Adrenal gland (tissue), 9 donors: ENCODE measurements at regions not wholly inside any gene's neighbourhood (a gene's known extent, or its start where the extent isn't known, plus 50 kb on each side); places are given as distances from the start of the nearest gene placed in this dataset.

Source experiments
- DNase-seq, 7 donors: peaks; one replicate each; pipeline ENCODE4 v3.0.0-alpha.2; 2019 to 2020
- H3K27ac ChIP-seq, 5 donors: fragments of 200-600 bp; sonication (generic) in 4 of 5; 1 replicate in 3 of 5; 2 replicates in 2 of 5; pipeline versions ENCODE4 v1.5.1 to v1.8.0; 2016 to 2020; ENCODE audit warnings: mild to moderate bottlenecking in 1 of 5
- H3K27me3 ChIP-seq: fragments of 200-600 bp; 2 replicates; pipeline ENCODE4 v1.8.0; 2021
- H3K36me3 ChIP-seq, 2 donors: fragments of 200-600 bp; replicated peaks in 1 of 2; 1 replicate in 1 of 2; 2 replicates in 1 of 2; pipeline versions ENCODE4 v1.5.1 to v1.8.0; 2018 to 2022
- H3K4me1 ChIP-seq, 2 donors: fragments of 200-600 bp; replicated peaks in 1 of 2; 1 replicate in 1 of 2; 2 replicates in 1 of 2; pipeline versions ENCODE4 v1.5.1 to v1.8.0; 2018 to 2021
- H3K4me3 ChIP-seq, 4 donors: fragments of 200-600 bp; sonication (generic) in 3 of 4; one replicate each; pipeline ENCODE4 v1.5.1; 2016 to 2018
- H3K9me3 ChIP-seq, 3 donors: fragments of 200-600 bp; sonication (generic) in 1 of 3; replicated peaks in 1 of 3; 1 replicate in 2 of 3; 2 replicates in 1 of 3; pipeline versions ENCODE4 v1.5.1 to v1.8.0; 2016 to 2021
- POLR2A ChIP-seq, 2 donors: fragments of 450-650 bp; IDR thresholded peaks; one replicate each; pipeline ENCODE4 v1.6.1; 2017; ENCODE audit warnings: antibody characterized with exemption in 2 of 2, mild to moderate bottlenecking in 2 of 2, moderate library complexity in 1 of 2
- WGBS, 4 donors: extraction: QIAGEN DNeasy Blood & Tissue Kit in 2 of 4; methylation state at CpG; one replicate each; pipeline versions ENCODE4 v1.1.5 to v1.1.7; 2013 to 2017; 5-methylcytosine and 5-hydroxymethylcytosine counted together
- intact Hi-C, 2 donors: fragments of 100-400 bp; cut with DNase I; formaldehyde crosslinking; loops; one replicate each; pipeline versions ENCODE4 v1.14.1 to v1.15.0; 2022 to 2023
- TF ChIP-seq, protein P1 (sequence below), 6 experiments: fragments of 450-650 bp in 4 of 6; fragments of 200-600 bp in 2 of 6; sonication (generic) in 1 of 6; IDR thresholded peaks; 1 replicate in 5 of 6; 2 replicates in 1 of 6; pipeline versions ENCODE4 v1.5.1 to v1.8.0; 2016 to 2021; ENCODE audit warnings: antibody characterized with exemption in 6 of 6, mild to moderate bottlenecking in 2 of 6, moderate library complexity in 1 of 6
- donor health status: healthy with polysubstance abuse.
- donor health status: Bipolar disorder and iron deficiency.
- donor health status: DM: yes; HTN: yes; CAD: no.
- donor health status: DM: no; HTN: no; CAD: no.
- donor health status: DM: no; HTN: no; CAD: no.

GRCh38 chr9:79300068-79300467, 271.7 kb upstream of the TLE4 start:
- H3K9me3 ChIP-seq = no peaks in the 10 kb centered on the region
- WGBS, 4 donors = 60 to 68% (median 65%) methylated on average over 6 of the region's 6 CpGs
- H3K27ac ChIP-seq = no peak overlapping the region
- intact Hi-C loops = no loop called here
- H3K27me3 ChIP-seq = no peaks in the 10 kb centered on the region
- TF ChIP-seq POLR2A (IDR thresholded peaks at IDR 0.05) = no peak
- TF ChIP-seq, protein P1, sequence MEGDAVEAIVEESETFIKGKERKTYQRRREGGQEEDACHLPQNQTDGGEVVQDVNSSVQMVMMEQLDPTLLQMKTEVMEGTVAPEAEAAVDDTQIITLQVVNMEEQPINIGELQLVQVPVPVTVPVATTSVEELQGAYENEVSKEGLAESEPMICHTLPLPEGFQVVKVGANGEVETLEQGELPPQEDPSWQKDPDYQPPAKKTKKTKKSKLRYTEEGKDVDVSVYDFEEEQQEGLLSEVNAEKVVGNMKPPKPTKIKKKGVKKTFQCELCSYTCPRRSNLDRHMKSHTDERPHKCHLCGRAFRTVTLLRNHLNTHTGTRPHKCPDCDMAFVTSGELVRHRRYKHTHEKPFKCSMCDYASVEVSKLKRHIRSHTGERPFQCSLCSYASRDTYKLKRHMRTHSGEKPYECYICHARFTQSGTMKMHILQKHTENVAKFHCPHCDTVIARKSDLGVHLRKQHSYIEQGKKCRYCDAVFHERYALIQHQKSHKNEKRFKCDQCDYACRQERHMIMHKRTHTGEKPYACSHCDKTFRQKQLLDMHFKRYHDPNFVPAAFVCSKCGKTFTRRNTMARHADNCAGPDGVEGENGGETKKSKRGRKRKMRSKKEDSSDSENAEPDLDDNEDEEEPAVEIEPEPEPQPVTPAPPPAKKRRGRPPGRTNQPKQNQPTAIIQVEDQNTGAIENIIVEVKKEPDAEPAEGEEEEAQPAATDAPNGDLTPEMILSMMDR (IDR thresholded peaks at IDR 0.05) = no peak
- no peaks in the 10 kb centered on the region for H3K36me3 ChIP-seq
- H3K4me1 ChIP-seq = no peaks in the 10 kb centered on the region
- no peak for DNase-seq
- no peak overlapping the region for H3K4me3 ChIP-seq

GRCh38 chr9:79301085-79301484, 270.7 kb upstream of the TLE4 start:
- intact Hi-C loops = no loop called here
- WGBS, 4 donors = 19 to 38% (median 25%) methylated on average over 2 of the region's 2 CpGs
- DNase-seq = no peak

DNA sequence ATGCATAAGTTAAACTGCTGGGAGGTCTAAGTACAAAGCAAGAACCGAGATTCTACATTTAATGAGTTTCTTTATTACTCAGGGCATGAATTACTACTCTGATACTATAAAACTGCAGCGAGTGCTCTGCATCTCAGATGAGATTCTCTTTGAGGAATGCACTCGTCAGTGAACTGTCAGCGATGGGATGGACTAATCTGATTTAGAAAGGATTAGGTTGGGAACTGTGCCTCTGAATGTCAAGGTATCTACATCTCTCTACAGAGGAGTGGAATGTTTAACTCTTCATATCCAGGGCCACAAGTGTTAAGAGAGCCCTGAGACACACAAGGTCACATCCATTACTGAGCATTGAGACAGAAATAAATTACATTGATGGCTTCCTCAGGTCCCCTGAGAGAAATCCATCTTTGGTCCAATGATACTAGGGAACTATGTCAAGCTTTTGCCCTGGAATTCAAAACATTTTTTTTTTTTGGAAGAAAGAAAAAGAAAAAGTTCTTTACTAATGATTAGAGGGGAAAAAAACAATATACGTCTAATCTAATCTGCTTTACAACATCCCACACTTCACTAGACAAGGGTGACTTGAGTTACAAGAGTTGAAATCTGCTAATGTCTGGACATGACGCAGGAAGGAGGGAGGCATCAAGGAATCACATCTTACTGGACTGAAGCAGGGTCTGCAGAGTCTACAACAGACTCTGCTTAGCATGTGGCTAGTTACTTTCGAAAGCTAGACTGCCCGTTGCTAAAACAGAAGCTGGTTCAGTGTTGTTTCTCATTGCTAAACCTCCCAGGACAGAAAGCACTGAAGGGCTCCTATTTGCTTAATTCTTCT, 270.0 kb upstream of the TLE4 start:
- 27 to 40% (median 31%) methylated on average over 8 of the region's 8 CpGs for WGBS, 4 donors
- H3K4me3 ChIP-seq = no peak overlapping the region
- H3K36me3 ChIP-seq = no peaks in the 10 kb centered on the region
- intact Hi-C loops = no loop called here
- TF ChIP-seq POLR2A (IDR thresholded peaks at IDR 0.05) = no peak
- TF ChIP-seq, protein P1 (IDR thresholded peaks at IDR 0.05) = no peak
- H3K27me3 ChIP-seq = no peaks in the 10 kb centered on the region
- DNase-seq = no peak
- H3K4me1 ChIP-seq = no peaks in the 10 kb centered on the region
- H3K9me3 ChIP-seq = no peaks in the 10 kb centered on the region
- H3K27ac ChIP-seq = no peak overlapping the region

More at GRCh38 chr9:79301085-79301484, 270.7 kb upstream of the TLE4 start:
- H3K27me3 ChIP-seq = no peaks in the 10 kb centered on the region
- H3K4me1 ChIP-seq = no peaks in the 10 kb centered on the region
- no peaks in the 10 kb centered on the region for H3K36me3 ChIP-seq
- H3K9me3 ChIP-seq = no peaks in the 10 kb centered on the region
- no peak overlapping the region for H3K4me3 ChIP-seq
- H3K27ac ChIP-seq = no peak overlapping the region
- TF ChIP-seq, protein P1 (IDR thresholded peaks at IDR 0.05) = no peak
- no peak for TF ChIP-seq POLR2A (IDR thresholded peaks at IDR 0.05)

- intact Hi-C loops = no loop called here
- H3K4me1 ChIP-seq = no peaks in the 10 kb centered on the region
- 43 to 52% (median 49%) methylated on average over 4 of the region's 4 CpGs for WGBS, 4 donors
- no peaks in the 10 kb centered on the region for H3K36me3 ChIP-seq
- H3K4me3 ChIP-seq = no peak overlapping the region
- H3K9me3 ChIP-seq = no peaks in the 10 kb centered on the region
- TF ChIP-seq POLR2A (IDR thresholded peaks at IDR 0.05) = no peak
- TF ChIP-seq, protein P1 (IDR thresholded peaks at IDR 0.05) = no peak
- no peak overlapping the region for H3K27ac ChIP-seq
- no peak for DNase-seq
- no peaks in the 10 kb centered on the region for H3K27me3 ChIP-seq
Measured at GRCh38 chr9:79302569-79302968, 269.2 kb upstream of the TLE4 start.
